Gastrocnemius medialis (tissue), 4 donors: ENCODE measurements at regions not wholly inside any gene's neighbourhood (a gene's known extent, or its start where the extent isn't known, plus 50 kb on each side); places are given as distances from the start of the nearest gene placed in this dataset.

Experiments
- POLR2A ChIP-seq, 2 donors: fragments of 450-650 bp; IDR thresholded peaks; one replicate each; pipeline ENCODE4 v1.6.1; 2017; ENCODE audit warnings: antibody characterized with exemption in 2 of 2, mild to moderate bottlenecking in 2 of 2, moderate library complexity in 2 of 2
- TF ChIP-seq, protein P1 (sequence below), 5 experiments: fragments of 450-650 bp in 3 of 5; fragments of 200-600 bp in 2 of 5; sonication (generic) in 2 of 5; IDR thresholded peaks in 4 of 5; conservative IDR thresholded peaks in 1 of 5; 1 replicate in 4 of 5; 2 replicates in 1 of 5; pipeline ENCODE4 v1.5.1; 2016 to 2019; ENCODE audit warnings: antibody characterized with exemption in 5 of 5, mild to moderate bottlenecking in 3 of 5, moderate library complexity in 3 of 5

DNA sequence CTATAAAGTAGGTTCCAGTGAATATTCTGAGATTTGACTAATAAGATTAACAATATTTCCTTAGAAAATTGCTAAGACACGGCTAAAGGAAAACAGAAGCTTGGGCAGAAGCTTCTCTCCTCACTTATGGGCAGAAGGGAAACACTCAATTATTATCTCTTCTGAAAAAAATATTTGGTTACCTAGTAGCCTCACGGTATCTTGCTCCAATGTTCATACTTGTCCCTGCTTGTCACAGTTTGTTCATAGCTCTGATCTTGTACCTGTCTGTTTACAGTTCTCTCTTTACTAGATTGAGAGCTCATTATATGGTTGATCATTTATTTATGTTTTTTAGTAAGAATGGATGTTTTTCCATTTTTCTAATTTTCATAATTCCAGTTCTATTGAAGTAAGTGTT lies 458.0 kb upstream of the ATP2B1 start:
- TF ChIP-seq, protein P1, sequence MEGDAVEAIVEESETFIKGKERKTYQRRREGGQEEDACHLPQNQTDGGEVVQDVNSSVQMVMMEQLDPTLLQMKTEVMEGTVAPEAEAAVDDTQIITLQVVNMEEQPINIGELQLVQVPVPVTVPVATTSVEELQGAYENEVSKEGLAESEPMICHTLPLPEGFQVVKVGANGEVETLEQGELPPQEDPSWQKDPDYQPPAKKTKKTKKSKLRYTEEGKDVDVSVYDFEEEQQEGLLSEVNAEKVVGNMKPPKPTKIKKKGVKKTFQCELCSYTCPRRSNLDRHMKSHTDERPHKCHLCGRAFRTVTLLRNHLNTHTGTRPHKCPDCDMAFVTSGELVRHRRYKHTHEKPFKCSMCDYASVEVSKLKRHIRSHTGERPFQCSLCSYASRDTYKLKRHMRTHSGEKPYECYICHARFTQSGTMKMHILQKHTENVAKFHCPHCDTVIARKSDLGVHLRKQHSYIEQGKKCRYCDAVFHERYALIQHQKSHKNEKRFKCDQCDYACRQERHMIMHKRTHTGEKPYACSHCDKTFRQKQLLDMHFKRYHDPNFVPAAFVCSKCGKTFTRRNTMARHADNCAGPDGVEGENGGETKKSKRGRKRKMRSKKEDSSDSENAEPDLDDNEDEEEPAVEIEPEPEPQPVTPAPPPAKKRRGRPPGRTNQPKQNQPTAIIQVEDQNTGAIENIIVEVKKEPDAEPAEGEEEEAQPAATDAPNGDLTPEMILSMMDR (IDR thresholded peaks at IDR 0.05 in 4 of 5, conservative IDR thresholded peaks at IDR 0.05 in 1 of 5) = no peak
- TF ChIP-seq POLR2A (IDR thresholded peaks at IDR 0.05) = no peak
